ENCODE measurements at regions not wholly inside any gene's neighbourhood (a gene's known extent, or its start where the extent isn't known, plus 50 kb on each side); places are given as distances from the start of the nearest gene placed in this dataset.

DNA sequence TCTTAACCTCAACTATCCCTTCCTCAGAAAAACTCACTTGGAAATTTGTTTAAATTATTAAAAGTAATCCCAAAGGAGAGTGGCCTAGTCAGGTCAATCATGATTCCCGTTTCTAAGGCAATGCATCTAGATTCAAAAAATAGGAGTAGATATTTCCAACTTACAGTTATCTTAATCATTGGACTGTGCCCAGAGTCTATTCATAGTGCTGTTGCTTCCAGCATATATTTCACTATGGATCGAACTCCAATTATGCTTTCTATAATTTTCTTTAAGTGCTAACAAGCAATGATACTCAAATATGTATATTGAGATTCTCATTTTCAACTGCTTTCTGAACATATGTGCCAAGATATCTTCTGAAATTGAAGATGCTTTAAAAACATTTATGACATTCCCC, 229.2 kb upstream of the NWD2 start:
- TF ChIP-seq ARNT (IDR thresholded peaks at IDR 0.05) (no peak), ZFP30 (CRISPR knock-in tag; IDR thresholded peaks at IDR 0.05; ENCODE audit: borderline replicate concordance) (no peak), SMAD4 (CRISPR knock-in tag; conservative IDR thresholded peaks at IDR 0.05) (no peak), PCBP1 (IDR thresholded peaks at IDR 0.05; ENCODE audit: low read depth, low read length, poor library complexity, severe bottlenecking) (no peak), ZNF134 (CRISPR knock-in tag; conservative IDR thresholded peaks at IDR 0.05) (no peak)
- TF ChIP-seq, protein P1, sequence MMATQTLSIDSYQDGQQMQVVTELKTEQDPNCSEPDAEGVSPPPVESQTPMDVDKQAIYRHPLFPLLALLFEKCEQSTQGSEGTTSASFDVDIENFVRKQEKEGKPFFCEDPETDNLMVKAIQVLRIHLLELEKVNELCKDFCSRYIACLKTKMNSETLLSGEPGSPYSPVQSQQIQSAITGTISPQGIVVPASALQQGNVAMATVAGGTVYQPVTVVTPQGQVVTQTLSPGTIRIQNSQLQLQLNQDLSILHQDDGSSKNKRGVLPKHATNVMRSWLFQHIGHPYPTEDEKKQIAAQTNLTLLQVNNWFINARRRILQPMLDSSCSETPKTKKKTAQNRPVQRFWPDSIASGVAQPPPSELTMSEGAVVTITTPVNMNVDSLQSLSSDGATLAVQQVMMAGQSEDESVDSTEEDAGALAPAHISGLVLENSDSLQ (IDR thresholded peaks at IDR 0.05) = no peak
- TF ChIP-seq, protein P2, sequence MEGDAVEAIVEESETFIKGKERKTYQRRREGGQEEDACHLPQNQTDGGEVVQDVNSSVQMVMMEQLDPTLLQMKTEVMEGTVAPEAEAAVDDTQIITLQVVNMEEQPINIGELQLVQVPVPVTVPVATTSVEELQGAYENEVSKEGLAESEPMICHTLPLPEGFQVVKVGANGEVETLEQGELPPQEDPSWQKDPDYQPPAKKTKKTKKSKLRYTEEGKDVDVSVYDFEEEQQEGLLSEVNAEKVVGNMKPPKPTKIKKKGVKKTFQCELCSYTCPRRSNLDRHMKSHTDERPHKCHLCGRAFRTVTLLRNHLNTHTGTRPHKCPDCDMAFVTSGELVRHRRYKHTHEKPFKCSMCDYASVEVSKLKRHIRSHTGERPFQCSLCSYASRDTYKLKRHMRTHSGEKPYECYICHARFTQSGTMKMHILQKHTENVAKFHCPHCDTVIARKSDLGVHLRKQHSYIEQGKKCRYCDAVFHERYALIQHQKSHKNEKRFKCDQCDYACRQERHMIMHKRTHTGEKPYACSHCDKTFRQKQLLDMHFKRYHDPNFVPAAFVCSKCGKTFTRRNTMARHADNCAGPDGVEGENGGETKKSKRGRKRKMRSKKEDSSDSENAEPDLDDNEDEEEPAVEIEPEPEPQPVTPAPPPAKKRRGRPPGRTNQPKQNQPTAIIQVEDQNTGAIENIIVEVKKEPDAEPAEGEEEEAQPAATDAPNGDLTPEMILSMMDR (IDR thresholded peaks at IDR 0.05 in 2 of 3, conservative IDR thresholded peaks at IDR 0.05 in 1 of 3; ENCODE audit: insufficient read depth in 2 of 3, low read depth in 1 of 3, low read length in 3 of 3) = no peak
- TF ChIP-seq, protein P3, sequence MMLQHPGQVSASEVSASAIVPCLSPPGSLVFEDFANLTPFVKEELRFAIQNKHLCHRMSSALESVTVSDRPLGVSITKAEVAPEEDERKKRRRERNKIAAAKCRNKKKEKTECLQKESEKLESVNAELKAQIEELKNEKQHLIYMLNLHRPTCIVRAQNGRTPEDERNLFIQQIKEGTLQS (IDR thresholded peaks at IDR 0.05) = no peak
- TF ChIP-seq, protein P3 (CRISPR knock-in tag; conservative IDR thresholded peaks at IDR 0.05) = no peak
- TF ChIP-seq, protein P4, sequence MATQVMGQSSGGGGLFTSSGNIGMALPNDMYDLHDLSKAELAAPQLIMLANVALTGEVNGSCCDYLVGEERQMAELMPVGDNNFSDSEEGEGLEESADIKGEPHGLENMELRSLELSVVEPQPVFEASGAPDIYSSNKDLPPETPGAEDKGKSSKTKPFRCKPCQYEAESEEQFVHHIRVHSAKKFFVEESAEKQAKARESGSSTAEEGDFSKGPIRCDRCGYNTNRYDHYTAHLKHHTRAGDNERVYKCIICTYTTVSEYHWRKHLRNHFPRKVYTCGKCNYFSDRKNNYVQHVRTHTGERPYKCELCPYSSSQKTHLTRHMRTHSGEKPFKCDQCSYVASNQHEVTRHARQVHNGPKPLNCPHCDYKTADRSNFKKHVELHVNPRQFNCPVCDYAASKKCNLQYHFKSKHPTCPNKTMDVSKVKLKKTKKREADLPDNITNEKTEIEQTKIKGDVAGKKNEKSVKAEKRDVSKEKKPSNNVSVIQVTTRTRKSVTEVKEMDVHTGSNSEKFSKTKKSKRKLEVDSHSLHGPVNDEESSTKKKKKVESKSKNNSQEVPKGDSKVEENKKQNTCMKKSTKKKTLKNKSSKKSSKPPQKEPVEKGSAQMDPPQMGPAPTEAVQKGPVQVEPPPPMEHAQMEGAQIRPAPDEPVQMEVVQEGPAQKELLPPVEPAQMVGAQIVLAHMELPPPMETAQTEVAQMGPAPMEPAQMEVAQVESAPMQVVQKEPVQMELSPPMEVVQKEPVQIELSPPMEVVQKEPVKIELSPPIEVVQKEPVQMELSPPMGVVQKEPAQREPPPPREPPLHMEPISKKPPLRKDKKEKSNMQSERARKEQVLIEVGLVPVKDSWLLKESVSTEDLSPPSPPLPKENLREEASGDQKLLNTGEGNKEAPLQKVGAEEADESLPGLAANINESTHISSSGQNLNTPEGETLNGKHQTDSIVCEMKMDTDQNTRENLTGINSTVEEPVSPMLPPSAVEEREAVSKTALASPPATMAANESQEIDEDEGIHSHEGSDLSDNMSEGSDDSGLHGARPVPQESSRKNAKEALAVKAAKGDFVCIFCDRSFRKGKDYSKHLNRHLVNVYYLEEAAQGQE (IDR thresholded peaks at IDR 0.05; ENCODE audit: borderline replicate concordance) = no peak
- TF ChIP-seq, protein P4 (CRISPR knock-in tag; IDR thresholded peaks at IDR 0.05; ENCODE audit: low read depth) = no peak
